Stomach (tissue), 4 donors: ENCODE measurements at regions not wholly inside any gene's neighbourhood (a gene's known extent, or its start where the extent isn't known, plus 50 kb on each side); places are given as distances from the start of the nearest gene placed in this dataset.

Experiments
- EP300 ChIP-seq: sonication (generic); formaldehyde crosslinking; IDR thresholded peaks from one replicate; pipeline ENCODE4 v1.6.1; 2017; ENCODE audit warnings: antibody characterized with exemption
- POLR2A ChIP-seq, 4 donors: fragments of 450-650 bp; IDR thresholded peaks; one replicate each; pipeline ENCODE4 v1.6.1; 2016; ENCODE audit warnings: antibody characterized with exemption in 4 of 4, control low read depth in 2 of 4, mild to moderate bottlenecking in 1 of 4, moderate library complexity in 1 of 4
- TF ChIP-seq, protein P1 (sequence below), 7 experiments: fragments of 450-650 bp in 4 of 7; fragments of 200-600 bp in 3 of 7; sonication (generic) in 3 of 7; IDR thresholded peaks; one replicate each; pipeline ENCODE4 v1.5.1; 2016 to 2019; ENCODE audit warnings: antibody characterized with exemption in 7 of 7, control low read depth in 2 of 7, mild to moderate bottlenecking in 1 of 7

GRCh38 chr1:242718967-242719366, 194.5 kb upstream of the PLD5 start:
- TF ChIP-seq POLR2A (IDR thresholded peaks at IDR 0.05) (no peak), EP300 (no peak)
- TF ChIP-seq, protein P1, sequence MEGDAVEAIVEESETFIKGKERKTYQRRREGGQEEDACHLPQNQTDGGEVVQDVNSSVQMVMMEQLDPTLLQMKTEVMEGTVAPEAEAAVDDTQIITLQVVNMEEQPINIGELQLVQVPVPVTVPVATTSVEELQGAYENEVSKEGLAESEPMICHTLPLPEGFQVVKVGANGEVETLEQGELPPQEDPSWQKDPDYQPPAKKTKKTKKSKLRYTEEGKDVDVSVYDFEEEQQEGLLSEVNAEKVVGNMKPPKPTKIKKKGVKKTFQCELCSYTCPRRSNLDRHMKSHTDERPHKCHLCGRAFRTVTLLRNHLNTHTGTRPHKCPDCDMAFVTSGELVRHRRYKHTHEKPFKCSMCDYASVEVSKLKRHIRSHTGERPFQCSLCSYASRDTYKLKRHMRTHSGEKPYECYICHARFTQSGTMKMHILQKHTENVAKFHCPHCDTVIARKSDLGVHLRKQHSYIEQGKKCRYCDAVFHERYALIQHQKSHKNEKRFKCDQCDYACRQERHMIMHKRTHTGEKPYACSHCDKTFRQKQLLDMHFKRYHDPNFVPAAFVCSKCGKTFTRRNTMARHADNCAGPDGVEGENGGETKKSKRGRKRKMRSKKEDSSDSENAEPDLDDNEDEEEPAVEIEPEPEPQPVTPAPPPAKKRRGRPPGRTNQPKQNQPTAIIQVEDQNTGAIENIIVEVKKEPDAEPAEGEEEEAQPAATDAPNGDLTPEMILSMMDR (IDR thresholded peaks at IDR 0.05), result no peak
